H1 (cell line): ENCODE measurements at regions not wholly inside any gene's neighbourhood (a gene's known extent, or its start where the extent isn't known, plus 50 kb on each side); places are given as distances from the start of the nearest gene placed in this dataset.

Experiments
- CTCF ChIA-PET: fragments of 300-600 bp; sonication (Branson Sonifier 250); formaldehyde crosslinking; loops from one replicate; lab custom pipeline; 2021; ENCODE audit not compliant: partially characterized antibody; lab: Charles Lee
- POLR2A ChIA-PET: fragments of 300-600 bp; sonication (Branson Sonifier 250); formaldehyde crosslinking; loops from one replicate; lab custom pipeline; 2021; ENCODE audit warnings: inconsistent platforms; ENCODE audit not compliant: partially characterized antibody; lab: Charles Lee
- DNase-seq, 2 experiments: peaks; one replicate each; pipeline versions ENCODE4 v3.0.0 to v3.0.0-alpha.2; 2010 to 2022; ENCODE audit warnings: low spot score in 2 of 2, low read depth in 1 of 2, mixed read lengths in 1 of 2
- FAIRE-seq: peaks from 2 replicates; lab custom pipeline; 2011; peaks lifted over from hg19 to GRCh38; lab: Jason Lieb, UNC
- H2AFZ ChIP-seq: 2 replicates; pipeline ENCODE4 v1.8.1; 2012; ENCODE audit warnings: low read length, inconsistent platforms
- H2AK5ac ChIP-seq: 2 replicates; pipeline ENCODE4 v1.6.1; 2013; ENCODE audit warnings: low read depth, low read length
- H2BK120ac ChIP-seq: replicated peaks from 2 replicates; pipeline ENCODE3; 2013; ENCODE audit warnings: low read depth, low read length, inconsistent platforms
- H2BK12ac ChIP-seq: 2 replicates; pipeline ENCODE4 v1.6.1; 2013; ENCODE audit warnings: low read depth, low read length
- H2BK15ac ChIP-seq: 2 replicates; pipeline ENCODE4 v1.6.1; 2013; ENCODE audit warnings: low read length
- H2BK20ac ChIP-seq: 2 replicates; pipeline ENCODE4 v1.6.1; 2013; ENCODE audit warnings: low read length
- H2BK5ac ChIP-seq: 2 replicates; pipeline ENCODE4 v1.6.1; 2013; ENCODE audit warnings: low read depth, low read length
- H3K14ac ChIP-seq: 2 replicates; pipeline ENCODE4 v1.6.1; 2013; ENCODE audit warnings: inconsistent platforms; ENCODE audit not compliant: insufficient read length
- H3K18ac ChIP-seq: 2 replicates; pipeline ENCODE4 v1.6.1; 2013; ENCODE audit warnings: low read length; ENCODE audit errors: extremely low read depth
- H3K23ac ChIP-seq: 2 replicates; pipeline ENCODE4 v1.6.1; 2013; ENCODE audit warnings: inconsistent platforms; ENCODE audit not compliant: insufficient read length
- H3K23me2 ChIP-seq: 2 replicates; pipeline ENCODE4 v1.6.1; 2013; ENCODE audit warnings: low read depth, low read length
- H3K27ac ChIP-seq: 2 replicates; pipeline ENCODE4 v1.6.1; 2011; ENCODE audit warnings: low read depth, low read length, inconsistent platforms
- H3K27me3 ChIP-seq, 4 experiments: replicated peaks in 1 of 4; 1 replicate in 1 of 4; 2 replicates in 3 of 4; pipeline versions ENCODE4 v1.6.1 to v1.8.1; 2011 to 2013; ENCODE audit warnings: low read length in 3 of 4, mild to moderate bottlenecking in 3 of 4, inconsistent platforms in 2 of 4, mixed read lengths in 2 of 4, moderate library complexity in 1 of 4; ENCODE audit not compliant: control insufficient read depth in 3 of 4, insufficient read depth in 3 of 4; ENCODE audit errors: extremely low read depth in 1 of 4
- H3K36me3 ChIP-seq, 4 experiments: 2 replicates each; pipeline versions ENCODE4 v1.6.1 to v1.8.1; 2011 to 2013; ENCODE audit warnings: mild to moderate bottlenecking in 4 of 4, low read length in 3 of 4, moderate library complexity in 2 of 4, control low read depth in 1 of 4, inconsistent platforms in 1 of 4; ENCODE audit not compliant: insufficient read depth in 4 of 4, control insufficient read depth in 2 of 4
- H3K4ac ChIP-seq: replicated peaks from 2 replicates; pipeline ENCODE3; 2013; ENCODE audit warnings: low read length, low read depth, mixed read lengths, inconsistent platforms; ENCODE audit not compliant: insufficient read length
- H3K4me1 ChIP-seq, 4 experiments: replicated peaks in 1 of 4; 1 replicate in 1 of 4; 2 replicates in 3 of 4; pipeline versions ENCODE4 v1.6.1 to v1.8.1; 2011 to 2013; ENCODE audit warnings: low read length in 3 of 4, inconsistent platforms in 2 of 4, mixed read lengths in 1 of 4; ENCODE audit not compliant: insufficient read depth in 4 of 4, control insufficient read depth in 3 of 4
- H3K4me2 ChIP-seq, 2 experiments: 2 replicates each; pipeline versions ENCODE4 v1.6.1 to v1.8.1; 2011 to 2013; ENCODE audit warnings: low read depth in 2 of 2, low read length in 2 of 2, control low read depth in 1 of 2, inconsistent platforms in 1 of 2, mild to moderate bottlenecking in 1 of 2; ENCODE audit not compliant: insufficient read depth in 1 of 2
- H3K4me3 ChIP-seq, 4 experiments: fragments of 200-600, 300-600 bp in 1 of 4; sonication (generic), shearing (Covaris generic), sonication (Bioruptor Twin) in 1 of 4; 2 replicates each; pipeline versions ENCODE4 v1.5.1 to v1.8.1; 2011 to 2016; ENCODE audit warnings: low read length in 4 of 4, low read depth in 3 of 4, control low read depth in 2 of 4, inconsistent platforms in 2 of 4, mild to moderate bottlenecking in 2 of 4, mixed read lengths in 1 of 4, moderate library complexity in 1 of 4; ENCODE audit not compliant: insufficient read depth in 2 of 4; ENCODE audit errors: extremely low read depth in 1 of 4
- H3K56ac ChIP-seq: replicated peaks from 2 replicates; pipeline ENCODE3; 2013; ENCODE audit warnings: low read depth, mild to moderate bottlenecking, mixed read lengths, low read length, inconsistent platforms; ENCODE audit not compliant: insufficient read length
- H3K79me1 ChIP-seq: 2 replicates; pipeline ENCODE4 v1.6.1; 2013; ENCODE audit warnings: low read depth, low read length, control low read depth
- H3K79me2 ChIP-seq, 2 experiments: 2 replicates each; pipeline versions ENCODE4 v1.6.1 to v1.8.1; 2012 to 2013; ENCODE audit warnings: low read length in 2 of 2, mild to moderate bottlenecking in 2 of 2, inconsistent platforms in 1 of 2; ENCODE audit not compliant: insufficient read depth in 2 of 2, control insufficient read depth in 1 of 2
- H3K9ac ChIP-seq, 4 experiments: replicated peaks in 1 of 4; 1 replicate in 1 of 4; 2 replicates in 3 of 4; pipeline versions ENCODE4 v1.6.1 to v1.8.1; 2011 to 2013; ENCODE audit warnings: low read depth in 3 of 4, low read length in 3 of 4, control low read depth in 2 of 4, mild to moderate bottlenecking in 2 of 4, moderate library complexity in 2 of 4, inconsistent platforms in 1 of 4; ENCODE audit errors: extremely low read depth in 1 of 4
- H3K9me3 ChIP-seq, 2 experiments: 2 replicates each; pipeline versions ENCODE4 v1.6.1 to v1.8.1; 2012 to 2013; ENCODE audit warnings: mild to moderate bottlenecking in 2 of 2, moderate library complexity in 2 of 2, control low read depth in 1 of 2, inconsistent platforms in 1 of 2, low read depth in 1 of 2, low read length in 1 of 2, mixed read lengths in 1 of 2; ENCODE audit not compliant: insufficient read depth in 2 of 2
- H4K20me1 ChIP-seq, 2 experiments: replicated peaks in 1 of 2; 2 replicates each; pipeline versions ENCODE3 to v1.8.1; 2011 to 2013; ENCODE audit warnings: inconsistent platforms in 2 of 2, low read length in 2 of 2, mild to moderate bottlenecking in 1 of 2; ENCODE audit not compliant: insufficient read depth in 2 of 2, control insufficient read depth in 1 of 2
- H4K5ac ChIP-seq: 2 replicates; pipeline ENCODE4 v1.6.1; 2013; ENCODE audit warnings: low read length, low read depth, mixed read lengths, inconsistent platforms; ENCODE audit not compliant: insufficient read length
- H4K8ac ChIP-seq: 2 replicates; pipeline ENCODE4 v1.8.0; 2013; ENCODE audit warnings: mild to moderate bottlenecking, moderate library complexity, low read length, inconsistent platforms; ENCODE audit not compliant: insufficient read depth; ENCODE audit errors: extremely low read depth
- H4K91ac ChIP-seq: replicated peaks from 2 replicates; pipeline ENCODE3; 2013; ENCODE audit warnings: low read length, mixed read lengths, inconsistent platforms; ENCODE audit not compliant: insufficient read length
- CHD2 ChIP-seq: IDR thresholded peaks from 2 replicates; pipeline ENCODE4 v1.6.1; 2012; ENCODE audit warnings: low read length, improper control_type of control experiment
- KDM1A ChIP-seq: fragments of 200-600, 300-600 bp; sonication (generic); IDR thresholded peaks from 2 replicates; pipeline ENCODE4 v1.7.1; 2016; ENCODE audit warnings: mild to moderate bottlenecking, low read length, borderline replicate concordance
- TAF1 ChIP-seq: IDR thresholded peaks from 2 replicates; pipeline ENCODE4 v1.6.1; 2011; ENCODE audit warnings: mild to moderate bottlenecking, low read depth, low read length
- WGBS, 2 experiments: shearing (Covaris generic) in 1 of 2; methylation state at CpG; one replicate each; pipeline versions ENCODE4 v1.1.6 to v1.1.7; 2013 to 2015; ENCODE audit warnings: low lambda C conversion rate in 2 of 2, mixed read lengths in 2 of 2, inconsistent platforms in 1 of 2, low coverage in 1 of 2, missing lambda C conversion rate in 1 of 2; ENCODE audit not compliant: insufficient replicate concordance in 2 of 2, insufficient coverage in 1 of 2, insufficient read length in 1 of 2; ENCODE audit errors: extremely low coverage in 1 of 2, missing lambda C conversion rate in 1 of 2; 5-methylcytosine and 5-hydroxymethylcytosine counted together

- peak overlapping the region; percentile 21 for H2AFZ ChIP-seq
- no peak overlapping the region for H2BK120ac ChIP-seq
- WGBS, 2 experiments: 63 to 100% methylated on average over 1 to 28 of the region's 28 CpGs
- H3K14ac ChIP-seq: no peak overlapping the region
- no peaks in the 10 kb centered on the region for H3K9me3 ChIP-seq
- H3K23ac ChIP-seq: no peak overlapping the region
- peak overlapping the region; percentile 32 for H3K4ac ChIP-seq
- H3K56ac ChIP-seq: no peak overlapping the region
- peak in 1 of 2 experiments; percentile 64 for DNase-seq
- peak overlapping the region; percentile 75; the same call in 1 of the 2 replicates for H2BK12ac ChIP-seq
- H3K27me3 ChIP-seq: peaks cover 8 to 29% (median 20%) of the 10 kb centered on the region in 4 experiments; a peak in 6 of 7 replicates
- no peak for FAIRE-seq
- peak overlapping the region; percentile 50 for H4K91ac ChIP-seq
- H2BK20ac ChIP-seq: no peak overlapping the region
- H3K79me1 ChIP-seq: no peaks in the 10 kb centered on the region
- peak overlapping the region; percentile 56 to 81 for H3K4me2 ChIP-seq
- H2BK15ac ChIP-seq: no peak overlapping the region
- no peak overlapping the region for H2AK5ac ChIP-seq
- CTCF ChIA-PET: interaction anchor here (0.6 to 1.7 kb wide), 7 partner anchors 27 to 292 kb away, joined by 3 to 7 read pairs (median 4); partner anchors contain the start of gene TRMU
- H3K9ac ChIP-seq: no peak overlapping the region; a peak in 1 of 7 replicates
- no peak overlapping the region for H2BK5ac ChIP-seq
- H3K79me2 ChIP-seq: no peaks in the 10 kb centered on the region
- TF ChIP-seq TAF1 (peak; percentile 34; the same call in 1 of the 2 replicates), KDM1A (no peak), CHD2 (peak; percentile 77)
- TF ChIP-seq, all 59 proteins: peak for 2
- POLR2A ChIA-PET: interaction anchor here (0.6 to 1.8 kb wide), 7 partner anchors 12 to 293 kb away, joined by 3 to 7 read pairs (median 4); no protein-coding TSS in a partner anchor
- peak overlapping the region; percentile 23 for H4K5ac ChIP-seq
- no peaks in the 10 kb centered on the region for H4K20me1 ChIP-seq
- peaks cover 0 to 23% (median 8%) of the 10 kb centered on the region in 4 experiments; a peak in 6 of 7 replicates for H3K4me1 ChIP-seq
- H3K23me2 ChIP-seq: no peaks in the 10 kb centered on the region; the same call in 1 of the 2 replicates
- peak overlapping the region; percentile 24 to 58 (median 42); a peak in 7 of 8 replicates for H3K4me3 ChIP-seq
- H4K8ac ChIP-seq: peak overlapping the region; percentile 90
- no peak overlapping the region for H3K27ac ChIP-seq
- H3K36me3 ChIP-seq: no peaks in the 10 kb centered on the region
- peak overlapping the region; percentile 87; the same call in 1 of the 2 replicates for H3K18ac ChIP-seq
Observed at GRCh38 chr22:46043816-46044620, 67.1 kb upstream of the WNT7B start.
